ENCODE measurements at regions not wholly inside any gene's neighbourhood (a gene's known extent, or its start where the extent isn't known, plus 50 kb on each side); places are given as distances from the start of the nearest gene placed in this dataset.

GRCh38 chr5:126081209-126081608 lies 342.0 kb upstream of the GRAMD2B start:
- no peak for ATAC-seq

GRCh38 chr5:126093041-126093440 lies 330.2 kb upstream of the GRAMD2B start:
- no peak for DNase-seq (ENCODE audit: low spot score)
- no peak for ATAC-seq

More at GRCh38 chr5:126081209-126081608, 342.0 kb upstream of the GRAMD2B start:
- DNase-seq (ENCODE audit: low spot score), result no peak

- ATAC-seq, result no peak
- no peak for DNase-seq (ENCODE audit: low spot score)
Observed at GRCh38 chr5:126093718-126094117, 329.5 kb upstream of the GRAMD2B start.

GRCh38 chr5:126094991-126095390 lies 328.2 kb upstream of the GRAMD2B start:
- DNase-seq (ENCODE audit: low spot score), result no peak
- no peak for ATAC-seq

GRCh38 chr5:126096442-126097006 lies 326.7 kb upstream of the GRAMD2B start:
- no peak for ATAC-seq
- DNase-seq (ENCODE audit: low spot score), result no peak

- no peak for DNase-seq (ENCODE audit: low spot score)
- ATAC-seq, result no peak
Observed at GRCh38 chr5:126097876-126098275, 325.3 kb upstream of the GRAMD2B start.

- no peak for ATAC-seq
- DNase-seq (ENCODE audit: low spot score), result no peak
Observed at GRCh38 chr5:126098330-126099017, 324.7 kb upstream of the GRAMD2B start.

GRCh38 chr5:126099077-126099476 lies 324.1 kb upstream of the GRAMD2B start:
- no peak for DNase-seq (ENCODE audit: low spot score)
- no peak for ATAC-seq

GRCh38 chr5:126100767-126101166 lies 322.4 kb upstream of the GRAMD2B start:
- ATAC-seq, result peak; percentile 58
- no peak for DNase-seq (ENCODE audit: low spot score)

GRCh38 chr5:126101901-126102300 lies 321.3 kb upstream of the GRAMD2B start:
- DNase-seq (ENCODE audit: low spot score) (no peak), ATAC-seq (no peak)

- no peak for DNase-seq (ENCODE audit: low spot score)
- ATAC-seq, result no peak
Observed at GRCh38 chr5:126103050-126103449, 320.2 kb upstream of the GRAMD2B start.

- DNase-seq (ENCODE audit: low spot score), result no peak
- no peak for ATAC-seq
Observed at GRCh38 chr5:126103868-126104267, 319.3 kb upstream of the GRAMD2B start.

GRCh38 chr5:126104341-126104740 lies 318.9 kb upstream of the GRAMD2B start:
- ATAC-seq (no peak), DNase-seq (ENCODE audit: low spot score) (no peak)

- DNase-seq (ENCODE audit: low spot score) (no peak), ATAC-seq (no peak)
Observed at GRCh38 chr5:126104951-126105350, 318.3 kb upstream of the GRAMD2B start.

GRCh38 chr5:126106029-126106428 lies 317.2 kb upstream of the GRAMD2B start:
- ATAC-seq, result no peak

GRCh38 chr5:126107381-126107780 lies 315.8 kb upstream of the GRAMD2B start:
- DNase-seq (ENCODE audit: low spot score) (no peak), ATAC-seq (no peak)

More at GRCh38 chr5:126106029-126106428, 317.2 kb upstream of the GRAMD2B start:
- DNase-seq (ENCODE audit: low spot score), result no peak

- DNase-seq (ENCODE audit: low spot score) (no peak), ATAC-seq (no peak)
Observed at GRCh38 chr5:126108470-126108869, 314.7 kb upstream of the GRAMD2B start.

- ATAC-seq (no peak), DNase-seq (ENCODE audit: low spot score) (no peak)
Observed at GRCh38 chr5:126115059-126115629, 308.1 kb upstream of the GRAMD2B start.

- DNase-seq (ENCODE audit: low spot score) (no peak), ATAC-seq (no peak)
Observed at GRCh38 chr5:126117044-126117443, 306.2 kb upstream of the GRAMD2B start.

- no peak for DNase-seq (ENCODE audit: low spot score)
- ATAC-seq, result no peak
Observed at GRCh38 chr5:126119887-126120442, 303.2 kb upstream of the GRAMD2B start.

- no peak for ATAC-seq
- no peak for DNase-seq (ENCODE audit: low spot score)
Observed at GRCh38 chr5:126120939-126121338, 302.3 kb upstream of the GRAMD2B start.

GRCh38 chr5:126122942-126123341 lies 300.3 kb upstream of the GRAMD2B start:
- ATAC-seq, result no peak
- no peak for DNase-seq (ENCODE audit: low spot score)

All from left lobe of liver (tissue), 2 donors.